ENCODE measurements at regions not wholly inside any gene's neighbourhood (a gene's known extent, or its start where the extent isn't known, plus 50 kb on each side); places are given as distances from the start of the nearest gene placed in this dataset.
"Not testable (repeated sequence)": the region's sequence is repeated elsewhere in the genome, so short reads cannot be mapped to it uniquely, and the experiment has no call there.

- no peak for DNase-seq
These were observed 379.5 kb upstream of the GJE1 start for GRCh38 chr6:141753180-141753579.

- DNase-seq = no peak
These were observed 380.0 kb upstream of the GJE1 start for GRCh38 chr6:141752677-141753076.

GRCh38 chr6:141746324-141746723 is 386.4 kb upstream of the GJE1 start:
- not testable (repeated sequence) for DNase-seq

GRCh38 chr6:141744971-141745370 is 387.8 kb upstream of the GJE1 start:
- no peak for DNase-seq

GRCh38 chr6:141744194-141744925 is 388.4 kb upstream of the GJE1 start:
- no peak for DNase-seq

GRCh38 chr6:141736104-141736503 is 396.6 kb upstream of the GJE1 start:
- no peak for DNase-seq

GRCh38 chr6:141735126-141735525 is 397.6 kb upstream of the GJE1 start:
- no peak for DNase-seq

GRCh38 chr6:141734071-141734840 is 398.5 kb upstream of the GJE1 start:
- DNase-seq = no peak

GRCh38 chr6:141729146-141729545 is 403.6 kb upstream of the GJE1 start:
- DNase-seq = no peak

GRCh38 chr6:141728330-141728729 is 404.4 kb upstream of the GJE1 start:
- DNase-seq = no peak

GRCh38 chr6:141726248-141726647 is 406.5 kb upstream of the GJE1 start:
- no peak for DNase-seq

- no peak for DNase-seq
These were observed 408.0 kb upstream of the GJE1 start for GRCh38 chr6:141724731-141725130.

- DNase-seq = no peak
These were observed 413.2 kb upstream of the GJE1 start for GRCh38 chr6:141719476-141719875.

- no peak for DNase-seq
These were observed 427.3 kb upstream of the GJE1 start for GRCh38 chr6:141705431-141705830.

GRCh38 chr6:141704151-141704550 is 428.6 kb upstream of the GJE1 start:
- DNase-seq = no peak

GRCh38 chr6:141701732-141702131 is 431.0 kb upstream of the GJE1 start:
- no peak for DNase-seq

- no peak for DNase-seq
These were observed 431.9 kb upstream of the GJE1 start for GRCh38 chr6:141700819-141701218.

GRCh38 chr6:141688916-141689315 is 443.8 kb upstream of the GJE1 start:
- DNase-seq = no peak

GRCh38 chr6:141685416-141685815 is 447.3 kb upstream of the GJE1 start:
- DNase-seq = no peak

GRCh38 chr6:141682391-141682790 is 450.3 kb upstream of the GJE1 start:
- DNase-seq = no peak

- no peak for DNase-seq
These were observed 455.0 kb upstream of the GJE1 start for GRCh38 chr6:141677598-141678211.

GRCh38 chr6:141675957-141676356 is 456.8 kb upstream of the GJE1 start:
- DNase-seq = no peak

- DNase-seq = no peak
These were observed 463.6 kb upstream of the GJE1 start for GRCh38 chr6:141669141-141669540.
